Neuronal stem cell (in vitro differentiated cells): ENCODE measurements at regions not wholly inside any gene's neighbourhood (a gene's known extent, or its start where the extent isn't known, plus 50 kb on each side); places are given as distances from the start of the nearest gene placed in this dataset.

ENCODE experiments used
- DNase-seq: peaks from one replicate; pipeline ENCODE4 v3.0.0-alpha.2; 2013; ENCODE audit warnings: low spot score
- H2AFZ ChIP-seq: one replicate; pipeline ENCODE4 v1.6.1; 2013; ENCODE audit warnings: mild to moderate bottlenecking, low read length, inconsistent platforms
- H2AK5ac ChIP-seq: 2 replicates; pipeline ENCODE4 v1.6.1; 2013; ENCODE audit warnings: low read depth, mild to moderate bottlenecking, inconsistent platforms, low read length, moderate library complexity, mixed read lengths
- H2BK120ac ChIP-seq: 2 replicates; pipeline ENCODE4 v1.6.1; 2013; ENCODE audit warnings: low read depth, mild to moderate bottlenecking, inconsistent platforms, low read length, moderate library complexity, mixed read lengths
- H2BK12ac ChIP-seq: one replicate; pipeline ENCODE4 v1.6.1; 2013; ENCODE audit warnings: low read length, inconsistent platforms
- H2BK15ac ChIP-seq: 2 replicates; pipeline ENCODE4 v1.6.1; 2013; ENCODE audit warnings: mild to moderate bottlenecking, low read length, inconsistent platforms, mixed read lengths
- H2BK5ac ChIP-seq: one replicate; pipeline ENCODE4 v1.6.1; 2013; ENCODE audit warnings: inconsistent platforms, mild to moderate bottlenecking, low read length, moderate library complexity
- H3K14ac ChIP-seq: one replicate; pipeline ENCODE4 v1.6.1; 2013; ENCODE audit warnings: low read length, inconsistent platforms
- H3K18ac ChIP-seq: 2 replicates; pipeline ENCODE4 v1.6.1; 2013; ENCODE audit warnings: low read length, inconsistent platforms
- H3K23ac ChIP-seq: 2 replicates; pipeline ENCODE4 v1.6.1; 2013; ENCODE audit warnings: low read depth, mild to moderate bottlenecking, mixed read lengths, low read length, inconsistent platforms; ENCODE audit not compliant: poor library complexity
- H3K27ac ChIP-seq: replicated peaks from 3 replicates; pipeline ENCODE4 v1.5.1; 2013; ENCODE audit warnings: low read length, inconsistent platforms
- H3K27me3 ChIP-seq, 3 experiments: 2 replicates each; pipeline ENCODE4 v1.6.1; 2013; ENCODE audit warnings: low read length in 3 of 3, mild to moderate bottlenecking in 2 of 3, inconsistent platforms in 1 of 3, low read depth in 1 of 3, mixed read lengths in 1 of 3, moderate library complexity in 1 of 3; ENCODE audit not compliant: control insufficient read depth in 3 of 3, insufficient read depth in 3 of 3
- H3K36me3 ChIP-seq, 2 donors: replicated peaks in 1 of 2; 2 replicates each; pipeline ENCODE4 v1.6.1; 2013; ENCODE audit warnings: low read length in 2 of 2; ENCODE audit not compliant: control insufficient read depth in 2 of 2, insufficient read depth in 2 of 2
- H3K4ac ChIP-seq: 2 replicates; pipeline ENCODE4 v1.6.1; 2013; ENCODE audit warnings: inconsistent platforms, mild to moderate bottlenecking, low read length, moderate library complexity
- H3K4me1 ChIP-seq, 2 donors: 1 replicate in 1 of 2; 2 replicates in 1 of 2; pipeline ENCODE4 v1.6.1; 2013; ENCODE audit warnings: low read length in 2 of 2, low read depth in 1 of 2; ENCODE audit not compliant: control insufficient read depth in 2 of 2, insufficient read depth in 1 of 2
- H3K4me2 ChIP-seq: one replicate; pipeline ENCODE4 v1.6.1; 2013; ENCODE audit warnings: mild to moderate bottlenecking, low read length, inconsistent platforms; ENCODE audit not compliant: insufficient read depth, poor library complexity, severe bottlenecking
- H3K4me3 ChIP-seq, 2 donors: 2 replicates each; pipeline ENCODE4 v1.5.1; 2013; ENCODE audit warnings: low read length in 2 of 2, mild to moderate bottlenecking in 2 of 2, inconsistent platforms in 1 of 2, moderate library complexity in 1 of 2
- H3K79me1 ChIP-seq: one replicate; pipeline ENCODE4 v1.6.1; 2013; ENCODE audit warnings: low read depth, mild to moderate bottlenecking, inconsistent platforms, low read length, moderate library complexity
- H3K9ac ChIP-seq: one replicate; pipeline ENCODE4 v1.6.1; 2013; ENCODE audit warnings: mild to moderate bottlenecking, low read depth, low read length, inconsistent platforms; ENCODE audit not compliant: poor library complexity
- H3K9me3 ChIP-seq, 2 donors: replicated peaks in 1 of 2; 2 replicates each; pipeline versions ENCODE3 to v1.6.1; 2013; ENCODE audit warnings: low read length in 2 of 2, mild to moderate bottlenecking in 2 of 2, inconsistent platforms in 1 of 2, low read depth in 1 of 2, mixed read lengths in 1 of 2, moderate library complexity in 1 of 2; ENCODE audit not compliant: control insufficient read depth in 2 of 2, insufficient read depth in 1 of 2
- H4K8ac ChIP-seq: one replicate; pipeline ENCODE4 v1.6.1; 2013; ENCODE audit warnings: low read depth, mild to moderate bottlenecking, inconsistent platforms, low read length, moderate library complexity
- H4K91ac ChIP-seq: one replicate; pipeline ENCODE4 v1.6.1; 2013; ENCODE audit warnings: low read length, low read depth, mild to moderate bottlenecking, inconsistent platforms; ENCODE audit not compliant: poor library complexity
- WGBS, 2 donors: extraction: QIAGEN DNeasy Blood & Tissue Kit; methylation state at CpG; one replicate each; pipeline ENCODE4 v1.1.7; 2013; ENCODE audit warnings: missing lambda C conversion rate in 2 of 2, mixed read lengths in 1 of 2; ENCODE audit not compliant: insufficient read length in 2 of 2, insufficient replicate concordance in 1 of 2; ENCODE audit errors: extremely low coverage in 2 of 2; 5-methylcytosine and 5-hydroxymethylcytosine counted together

DNA sequence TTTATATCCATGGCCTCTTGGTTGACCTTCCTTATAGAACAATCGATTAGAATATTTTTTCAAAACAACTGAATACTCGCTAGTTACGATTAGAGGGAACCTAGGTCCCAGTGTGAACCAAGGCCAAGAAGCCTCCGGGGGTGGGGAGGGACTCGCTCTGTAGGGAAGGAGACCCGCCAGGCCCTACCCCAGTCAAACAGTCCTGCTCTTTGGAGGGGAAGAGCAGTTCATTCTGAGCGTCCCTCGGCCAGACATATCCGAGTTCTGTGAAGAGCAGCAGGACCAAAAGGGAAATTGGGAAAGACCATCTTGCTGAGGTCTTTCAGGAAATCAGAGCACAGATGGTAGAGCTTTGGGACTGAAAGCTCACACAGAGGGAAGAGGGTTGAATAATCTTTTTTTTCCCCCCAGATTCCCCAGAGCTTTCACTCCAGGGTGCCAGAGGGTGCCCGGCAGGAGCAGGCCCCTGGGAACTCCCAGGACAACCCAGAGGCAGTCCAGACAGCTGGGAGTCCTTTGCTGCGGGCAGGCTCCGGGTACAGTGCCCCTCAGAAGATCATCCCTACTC, 137.2 kb upstream of the HES1 start:
- no peak overlapping the region for H3K9ac ChIP-seq
- H2AFZ ChIP-seq: no peak overlapping the region
- H2AK5ac ChIP-seq: peak overlapping the region; percentile 27
- H4K8ac ChIP-seq: no peak overlapping the region
- H3K4me2 ChIP-seq: no peak overlapping the region
- H2BK120ac ChIP-seq: no peak overlapping the region
- no peak overlapping the region for H3K14ac ChIP-seq
- no peaks in the 10 kb centered on the region for H3K27me3 ChIP-seq
- peak overlapping the region; percentile 10 for H2BK12ac ChIP-seq
- H3K4me3 ChIP-seq: no peak overlapping the region
- peaks cover 16 to 23% of the 10 kb centered on the region in 2 donors for H3K4me1 ChIP-seq
- H3K23ac ChIP-seq: no peak overlapping the region
- peaks cover 1% of the 10 kb centered on the region for H3K79me1 ChIP-seq
- no peak overlapping the region for H2BK5ac ChIP-seq
- H4K91ac ChIP-seq: no peak overlapping the region
- no CpG with 5 or more reads among the region's 12 CpGs for WGBS, 2 donors
- H3K9me3 ChIP-seq: no peaks in the 10 kb centered on the region
- DNase-seq: no peak
- no peaks in the 10 kb centered on the region for H3K36me3 ChIP-seq
- no peak overlapping the region for H3K18ac ChIP-seq
- no peak overlapping the region for H2BK15ac ChIP-seq
- no peak overlapping the region for H3K4ac ChIP-seq
- H3K27ac ChIP-seq: no peak overlapping the region

DNA sequence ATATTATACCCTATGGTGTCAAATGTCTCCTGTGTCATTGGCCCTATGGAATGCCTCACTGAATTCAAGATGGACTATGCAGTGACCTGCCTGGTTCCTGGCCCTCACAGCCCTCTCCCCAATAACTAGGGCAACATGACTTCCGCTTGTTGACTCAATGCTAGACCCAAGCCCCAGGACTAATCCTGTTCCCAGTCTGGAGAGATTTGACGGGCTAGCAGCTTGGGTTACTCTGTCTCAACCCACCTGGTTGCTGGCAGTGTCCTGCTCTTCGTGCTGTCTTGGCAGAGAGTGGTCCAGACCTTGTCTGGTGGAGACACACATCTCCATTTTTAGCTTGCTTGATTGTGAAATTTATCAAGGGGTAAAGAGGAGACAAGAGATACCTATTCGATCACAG, 135.8 kb upstream of the HES1 start:
- Histone ChIP-seq H3K27ac (no peak overlapping the region), H3K4me1 (peaks cover 20 to 29% of the 10 kb centered on the region in 2 donors), H4K8ac (no peak overlapping the region), H2AFZ (no peak overlapping the region), H3K23ac (no peak overlapping the region), H3K4ac (no peak overlapping the region), H3K4me2 (no peak overlapping the region), H3K27me3 (no peaks in the 10 kb centered on the region), H2BK12ac (no peak overlapping the region), H3K9ac (no peak overlapping the region), H3K4me3 (no peak overlapping the region), H3K79me1 (peaks cover 1% of the 10 kb centered on the region), H3K36me3 (no peaks in the 10 kb centered on the region), H2BK120ac (no peak overlapping the region), H3K9me3 (no peaks in the 10 kb centered on the region), H2BK5ac (no peak overlapping the region), H4K91ac (no peak overlapping the region), H2BK15ac (no peak overlapping the region), H2AK5ac (no peak overlapping the region), H3K18ac (no peak overlapping the region), H3K14ac (no peak overlapping the region)
- WGBS, 2 donors: no CpG with 5 or more reads among the region's 4 CpGs
- no peak for DNase-seq

DNA sequence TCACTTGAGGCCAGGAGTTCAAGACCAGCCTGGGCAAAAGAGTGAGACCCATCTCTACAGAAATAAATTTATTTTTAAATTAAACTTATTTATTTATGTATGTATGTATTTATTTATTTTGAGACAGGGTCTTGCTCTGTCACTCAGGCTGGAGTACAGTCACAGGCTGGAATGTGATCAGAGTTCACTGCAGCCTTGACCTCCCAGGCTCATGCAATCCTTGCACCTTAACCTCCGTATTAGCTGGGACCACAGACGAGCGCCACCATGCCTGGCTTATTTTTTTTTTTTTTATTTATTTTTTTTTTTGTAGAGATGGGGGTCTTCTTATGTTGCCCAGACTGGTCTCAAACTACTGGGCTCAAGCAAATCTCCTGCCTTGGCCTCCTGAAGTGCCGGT, 135.2 kb upstream of the HES1 start:
- Histone ChIP-seq H2BK5ac (no peak overlapping the region), H4K8ac (no peak overlapping the region), H2BK12ac (no peak overlapping the region), H3K9ac (no peak overlapping the region), H2BK120ac (no peak overlapping the region), H4K91ac (no peak overlapping the region), H2AK5ac (no peak overlapping the region), H3K27me3 (no peaks in the 10 kb centered on the region), H3K4me3 (no peak overlapping the region), H2AFZ (no peak overlapping the region), H3K79me1 (peaks cover 1% of the 10 kb centered on the region), H3K14ac (no peak overlapping the region), H3K18ac (no peak overlapping the region), H3K4ac (no peak overlapping the region), H3K27ac (no peak overlapping the region), H3K4me1 (peaks cover 20 to 27% of the 10 kb centered on the region in 2 donors), H3K23ac (no peak overlapping the region), H3K36me3 (no peaks in the 10 kb centered on the region), H3K4me2 (no peak overlapping the region), H3K9me3 (no peaks in the 10 kb centered on the region), H2BK15ac (no peak overlapping the region)
- no CpG with 5 or more reads among the region's 4 CpGs for WGBS, 2 donors
- DNase-seq: no peak

DNA sequence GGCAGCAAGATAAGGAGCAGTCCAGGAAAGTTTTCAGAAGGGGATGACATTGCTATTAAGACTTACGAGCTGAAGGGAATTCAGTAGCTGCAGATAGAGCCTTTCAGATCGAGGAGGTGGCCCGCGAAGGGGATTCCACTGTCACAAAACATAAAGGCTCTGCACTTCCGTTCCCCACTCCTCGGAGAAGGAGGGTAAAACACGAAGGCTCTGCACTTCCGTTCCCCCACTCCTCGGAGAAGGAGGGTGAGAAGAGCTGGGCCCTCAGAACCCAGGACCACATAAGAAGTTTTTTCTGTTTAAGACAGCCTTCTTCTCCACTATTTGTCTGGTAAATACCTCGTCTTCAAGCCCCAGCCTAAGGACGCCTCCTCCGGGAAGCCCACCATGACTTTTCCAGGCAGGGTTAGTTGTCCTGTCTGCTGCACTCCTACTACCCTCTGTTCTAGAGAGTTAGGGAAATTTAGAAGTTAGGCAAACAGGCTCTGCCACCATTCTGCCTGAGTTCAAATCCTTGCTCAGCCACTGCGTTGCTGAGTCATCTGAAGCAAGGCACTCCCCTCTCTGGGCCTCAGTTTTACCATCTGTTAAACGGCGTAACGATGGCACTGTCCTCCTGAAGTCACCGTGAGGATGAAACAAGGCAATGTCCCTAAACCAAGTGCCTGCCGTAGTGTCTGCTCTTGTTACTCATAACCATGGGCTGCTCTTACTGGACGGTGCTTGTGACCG, 134.1 kb upstream of the HES1 start:
- Histone ChIP-seq H3K4me1 (peaks cover 11 to 19% of the 10 kb centered on the region in 2 donors), H2BK12ac (no peak overlapping the region), H2BK120ac (no peak overlapping the region), H3K4me2 (no peak overlapping the region), H3K18ac (no peak overlapping the region), H3K4ac (no peak overlapping the region), H3K14ac (no peak overlapping the region), H4K8ac (no peak overlapping the region), H2AFZ (no peak overlapping the region), H3K4me3 (no peak overlapping the region), H3K27me3 (no peaks in the 10 kb centered on the region), H3K36me3 (no peaks in the 10 kb centered on the region), H3K9ac (no peak overlapping the region), H2BK15ac (no peak overlapping the region), H3K9me3 (no peaks in the 10 kb centered on the region), H4K91ac (no peak overlapping the region), H2BK5ac (no peak overlapping the region), H3K79me1 (peaks cover 1% of the 10 kb centered on the region), H2AK5ac (no peak overlapping the region), H3K23ac (no peak overlapping the region), H3K27ac (no peak overlapping the region)
- no peak for DNase-seq
- no CpG with 5 or more reads among the region's 20 CpGs for WGBS, 2 donors
